Right lobe of liver (tissue), 4 donors: ENCODE measurements at regions not wholly inside any gene's neighbourhood (a gene's known extent, or its start where the extent isn't known, plus 50 kb on each side); places are given as distances from the start of the nearest gene placed in this dataset.

Experiments
- CTCF ChIP-seq, 4 donors: fragments of 200-600 bp in 3 of 4; fragments of 450-650 bp in 1 of 4; IDR thresholded peaks; one replicate each; pipeline versions ENCODE4 v1.5.1 to v1.8.0; 2016 to 2022; ENCODE audit warnings: antibody characterized with exemption in 4 of 4, mild to moderate bottlenecking in 2 of 4
- POLR2A ChIP-seq: fragments of 450-650 bp; IDR thresholded peaks from one replicate; pipeline ENCODE4 v1.6.1; 2017; ENCODE audit warnings: antibody characterized with exemption, mild to moderate bottlenecking
- donor health status: DM: no; HTN: no; CAD: no.
- donor health status: DM: no; HTN: no; CAD: no.
- donor health status: DM: no; HTN: yes; CAD: no.

GRCh38 chr5:68067291-68067690 lies 148.3 kb upstream of the PIK3R1 start:
- TF ChIP-seq CTCF (IDR thresholded peaks at IDR 0.05) (no peak), POLR2A (no peak)
